ENCODE measurements at regions not wholly inside any gene's neighbourhood (a gene's known extent, or its start where the extent isn't known, plus 50 kb on each side); places are given as distances from the start of the nearest gene placed in this dataset.

DNA sequence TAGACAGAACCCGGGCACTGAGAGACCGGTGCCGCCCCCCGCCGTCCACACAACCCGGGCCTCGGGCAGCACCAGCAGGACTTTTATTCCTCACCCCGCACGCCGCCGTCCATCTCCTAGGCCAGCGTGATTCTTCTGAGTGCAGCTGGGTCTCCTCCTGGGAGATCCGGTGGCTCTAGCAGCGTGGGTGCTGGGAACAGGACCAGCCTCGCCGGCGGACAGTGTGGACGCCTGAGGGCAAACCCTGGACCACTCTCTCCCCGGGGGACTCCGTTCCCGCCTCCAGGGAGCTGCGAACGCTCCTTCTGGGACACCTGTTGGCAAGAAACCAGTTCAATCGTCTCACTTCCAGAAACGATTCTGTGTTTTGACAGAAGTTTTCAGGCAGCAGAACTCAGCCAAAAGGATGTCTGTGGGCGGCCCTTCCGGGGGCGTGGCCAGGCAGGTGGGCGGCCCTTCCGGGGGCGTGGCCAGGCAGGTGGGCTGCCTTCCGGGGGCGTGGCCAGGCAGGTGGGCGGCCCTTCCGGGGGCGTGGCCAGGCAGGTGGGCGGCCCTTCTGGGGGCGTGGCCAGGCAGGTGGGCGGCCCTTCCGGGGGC, 130.7 kb downstream of the DLL1 start:
- DNase-seq = no peak

DNA sequence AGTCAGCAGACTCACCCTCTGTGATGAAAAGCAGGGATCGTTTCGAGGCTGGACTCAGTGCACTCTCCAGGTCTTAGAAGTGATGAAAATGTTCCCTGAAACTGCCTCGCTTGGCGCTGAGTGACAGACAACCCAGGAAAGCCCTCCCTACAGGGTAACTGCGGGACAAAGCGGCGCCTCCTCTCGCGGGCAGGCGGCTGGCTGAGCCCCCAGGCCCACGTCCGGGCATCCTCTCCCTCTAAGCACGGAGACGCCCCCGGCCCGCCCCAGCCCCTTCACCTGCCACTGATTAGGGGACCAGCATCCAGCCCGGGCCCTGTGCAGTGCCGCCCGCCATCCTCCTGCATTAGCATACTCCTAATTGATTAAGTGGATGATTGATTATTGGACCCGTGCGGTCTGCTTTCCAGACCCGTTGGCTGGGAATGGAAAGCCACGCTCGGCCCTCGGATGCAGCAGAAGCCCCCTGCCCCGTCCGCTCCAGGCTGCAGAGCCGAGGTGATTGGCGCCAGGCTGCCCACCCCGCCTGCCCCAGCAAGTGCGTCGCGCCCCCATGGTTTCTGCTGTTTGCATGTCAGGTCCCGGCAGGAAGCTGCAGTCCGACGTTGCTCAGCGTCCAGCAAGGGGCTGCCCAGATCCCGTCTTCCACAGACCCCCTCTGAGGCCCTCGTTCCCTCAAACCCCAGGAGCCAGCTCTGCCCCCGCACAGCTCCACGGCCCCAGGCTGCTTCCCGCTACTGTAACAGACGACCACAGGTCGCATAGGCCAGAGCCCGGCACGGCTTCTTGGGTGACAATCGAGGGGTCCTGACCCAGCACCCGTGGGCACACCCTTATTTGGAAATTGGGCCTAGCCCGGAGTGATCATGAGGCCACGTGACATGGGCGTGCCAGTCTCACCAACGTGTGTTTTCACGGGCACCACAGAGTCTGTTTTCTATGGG, 131.6 kb downstream of the DLL1 start:
- no peak for DNase-seq

DNA sequence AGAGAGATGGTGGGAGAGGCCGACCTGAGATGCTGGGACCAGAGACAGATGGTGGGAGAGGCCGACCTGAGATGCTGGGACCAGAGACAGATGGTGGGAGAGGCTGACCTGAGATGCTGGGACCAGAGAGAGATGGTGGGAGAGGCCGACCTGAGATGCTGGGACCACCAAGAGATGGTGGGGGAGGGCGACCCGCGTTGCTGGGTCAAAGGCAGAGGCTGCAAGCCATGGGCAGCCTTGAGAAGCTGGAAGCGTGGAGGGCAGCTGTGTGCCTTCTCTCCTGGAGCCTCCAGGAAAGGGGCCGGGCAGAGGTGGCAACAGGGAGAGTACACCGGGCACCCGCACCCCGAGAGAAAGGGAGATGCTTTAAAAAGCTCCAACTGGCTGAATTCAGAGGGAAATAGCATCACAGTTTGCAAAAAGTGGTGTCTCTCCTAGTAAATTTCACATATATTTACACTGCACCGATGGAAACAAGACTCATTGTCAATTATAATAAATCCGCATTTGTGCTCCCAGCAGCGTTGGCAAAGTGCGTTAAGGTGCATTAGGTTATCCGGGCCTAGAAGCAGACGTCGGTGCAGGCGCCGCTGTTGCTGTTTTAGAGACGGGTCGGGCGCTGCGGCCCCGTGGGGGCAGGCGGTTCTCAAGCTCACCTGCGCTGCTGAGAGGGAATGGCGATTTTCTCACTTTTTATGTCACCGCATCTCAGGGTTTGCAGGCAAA, 132.4 kb downstream of the DLL1 start:
- no peak for DNase-seq

DNA sequence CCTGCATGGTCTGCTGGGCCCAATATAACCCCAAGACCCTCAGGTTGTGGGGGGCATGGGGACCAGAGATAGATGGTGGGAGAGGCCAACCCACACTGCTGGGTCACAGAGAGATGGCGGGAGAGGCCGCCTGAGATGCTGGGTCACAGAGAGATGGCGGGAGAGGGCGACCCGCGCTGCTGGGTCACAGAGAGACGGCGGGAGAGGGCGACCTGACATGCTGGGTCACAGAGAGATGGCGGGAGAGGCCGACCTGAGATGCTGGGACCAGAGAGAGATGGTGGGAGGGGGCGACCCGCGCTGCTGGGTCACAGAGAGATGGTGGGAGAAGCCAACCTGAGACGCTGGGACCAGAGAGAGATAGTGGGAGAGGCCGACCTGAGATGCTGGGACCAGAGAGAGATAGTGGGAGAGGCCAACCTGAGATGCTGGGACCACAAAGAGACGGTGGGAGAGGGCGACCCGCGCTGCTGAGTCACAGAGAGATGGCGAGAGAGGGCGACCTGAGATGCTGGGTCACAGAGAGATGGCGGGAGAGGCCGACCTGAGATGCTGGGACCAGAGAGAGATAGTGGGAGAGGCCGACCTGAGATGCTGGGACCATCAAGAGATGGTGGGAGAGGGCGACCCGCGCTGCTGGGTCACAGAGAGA, 133.2 kb downstream of the DLL1 start:
- DNase-seq = no peak

DNA sequence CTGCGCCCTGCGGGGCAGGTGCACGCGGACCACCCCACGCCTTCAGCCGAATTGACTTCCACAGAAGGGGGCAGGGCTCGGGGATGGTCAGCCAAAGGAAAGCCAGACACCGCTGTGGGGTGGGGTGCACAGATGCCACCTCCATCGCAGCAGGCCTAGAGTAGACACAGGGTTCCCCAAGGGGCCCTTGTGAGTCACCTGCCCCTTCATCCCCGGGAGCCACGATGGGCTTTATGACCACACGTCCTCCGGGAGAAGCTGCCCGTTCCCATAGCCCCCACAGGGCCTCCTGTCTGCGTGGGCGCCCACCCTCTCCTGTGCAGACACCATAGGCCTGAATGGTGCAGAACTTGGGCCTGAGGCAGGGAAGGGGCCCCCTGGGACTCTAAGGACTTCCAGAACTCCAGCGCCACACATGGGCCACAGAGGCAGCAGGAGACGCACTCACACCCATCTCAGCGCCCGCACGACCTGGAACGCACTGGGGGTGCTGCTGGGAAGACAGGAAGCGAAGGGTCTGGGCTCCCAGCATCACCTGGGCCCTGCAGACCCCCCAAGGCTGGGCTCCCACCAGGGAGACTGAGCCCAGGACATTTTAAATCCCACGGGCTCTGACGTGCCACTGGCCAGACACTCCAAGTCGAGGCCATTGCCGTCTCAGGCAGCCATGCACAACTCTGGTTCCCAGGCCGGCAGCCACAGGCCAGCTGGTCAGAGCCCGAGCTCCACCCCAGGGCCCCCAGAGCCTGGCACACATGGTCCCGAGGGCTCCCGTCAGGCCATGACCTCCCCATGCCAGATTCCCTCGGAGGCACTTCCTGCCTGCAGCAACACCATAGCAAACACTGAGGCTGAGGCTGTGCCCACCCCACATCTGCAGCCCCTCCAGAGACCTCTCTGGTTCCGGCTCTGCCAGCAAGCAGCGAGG, 134.2 kb downstream of the DLL1 start:
- DNase-seq = no peak

DNA sequence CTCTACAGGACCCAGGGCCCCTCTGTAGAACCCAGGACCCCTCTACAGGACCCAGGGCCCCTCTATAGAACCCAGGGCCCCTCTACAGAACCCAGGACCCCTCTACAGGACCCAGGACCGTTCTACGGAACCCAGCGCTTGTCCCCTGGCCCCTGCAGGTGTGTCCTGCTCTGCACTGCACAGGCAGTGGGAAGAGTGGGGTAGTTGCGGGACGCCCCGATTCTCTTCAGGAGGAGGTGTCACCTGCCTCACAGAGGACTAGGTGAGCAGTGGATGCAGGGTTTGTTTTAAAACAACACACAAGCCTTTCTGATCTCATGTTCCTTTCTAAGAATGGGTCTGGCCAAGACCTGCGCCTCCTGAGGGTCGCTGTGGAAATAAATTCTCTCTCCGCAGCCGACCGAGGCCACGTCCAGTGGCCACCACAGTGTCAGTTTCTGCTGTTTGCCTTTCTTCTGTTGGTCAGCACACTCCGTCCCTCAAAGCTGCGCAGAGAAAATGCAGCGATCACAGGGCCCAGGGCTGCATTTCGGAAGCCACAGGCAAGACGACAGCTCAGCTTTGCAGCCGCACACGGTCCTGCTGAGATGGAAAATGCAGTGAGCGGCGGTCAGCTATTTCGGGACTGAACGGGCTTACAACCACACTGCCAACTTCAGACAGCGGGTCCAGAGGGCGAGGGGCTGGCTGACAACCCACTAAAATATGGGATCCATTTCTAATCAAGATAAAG, 135.2 kb downstream of the DLL1 start:
- DNase-seq = no peak

DNA sequence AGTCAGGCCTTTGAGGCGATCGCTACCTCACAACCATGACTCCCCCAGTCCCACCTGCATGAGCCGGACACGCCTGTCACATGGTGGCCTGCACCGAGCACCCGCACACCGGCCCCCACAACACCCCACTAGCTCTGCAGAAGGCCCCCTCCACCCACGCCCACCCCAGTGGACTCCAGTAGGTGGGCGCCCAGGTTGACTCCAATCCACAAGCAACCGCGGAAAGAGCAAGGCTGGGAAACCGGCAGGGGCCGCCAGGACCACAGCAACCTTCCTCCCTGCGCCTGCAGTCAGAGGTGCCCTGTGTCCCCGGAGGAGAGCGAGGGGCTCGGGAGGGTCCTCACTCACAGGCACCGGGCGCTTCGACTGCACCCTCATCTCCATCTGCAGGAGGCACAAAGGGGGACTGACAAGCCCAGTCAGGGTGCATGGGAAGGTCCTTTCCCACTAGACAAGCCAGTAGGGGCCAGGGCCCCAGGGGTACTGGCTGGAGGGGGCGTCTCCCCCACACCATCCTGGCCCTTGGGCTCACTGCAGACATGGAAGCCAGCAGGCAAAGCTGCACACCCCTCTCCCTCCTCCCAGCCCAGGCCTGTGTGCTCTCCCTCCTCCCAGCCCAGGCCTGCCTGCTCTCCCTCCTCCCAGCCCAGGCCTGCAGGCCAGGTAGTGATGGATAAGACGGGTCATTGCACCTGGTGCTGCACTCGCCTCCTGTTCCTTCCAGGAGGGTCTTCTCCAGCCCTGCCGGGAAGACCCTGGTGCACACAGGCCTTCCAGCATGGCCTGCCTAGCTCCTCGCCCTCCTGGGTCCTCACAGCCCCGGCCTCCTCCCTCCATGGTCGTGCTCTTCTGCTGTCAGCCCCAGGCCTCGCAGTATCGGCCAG, 137.2 kb downstream of the DLL1 start:
- no peak for DNase-seq

DNA sequence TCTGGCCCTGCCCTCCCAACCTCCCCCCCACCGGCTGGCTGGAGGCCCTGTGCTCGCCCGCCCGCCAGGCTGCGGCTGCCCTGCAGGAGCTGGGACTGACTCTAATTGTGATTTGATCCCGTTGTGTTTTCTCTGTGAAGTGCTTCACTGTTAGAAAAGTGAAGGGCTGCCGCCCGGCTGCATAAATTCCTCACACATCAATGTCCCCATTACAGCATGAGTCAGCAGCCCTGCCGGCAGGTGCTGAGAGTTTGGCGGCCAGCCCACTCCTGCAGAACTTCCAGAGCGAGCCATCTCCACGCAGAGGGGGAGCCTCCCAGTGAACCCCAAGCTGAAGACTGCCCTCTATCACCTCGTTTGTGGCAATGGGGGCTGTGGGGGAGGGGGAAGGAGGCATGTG, 137.9 kb downstream of the DLL1 start:
- DNase-seq = no peak

DNA sequence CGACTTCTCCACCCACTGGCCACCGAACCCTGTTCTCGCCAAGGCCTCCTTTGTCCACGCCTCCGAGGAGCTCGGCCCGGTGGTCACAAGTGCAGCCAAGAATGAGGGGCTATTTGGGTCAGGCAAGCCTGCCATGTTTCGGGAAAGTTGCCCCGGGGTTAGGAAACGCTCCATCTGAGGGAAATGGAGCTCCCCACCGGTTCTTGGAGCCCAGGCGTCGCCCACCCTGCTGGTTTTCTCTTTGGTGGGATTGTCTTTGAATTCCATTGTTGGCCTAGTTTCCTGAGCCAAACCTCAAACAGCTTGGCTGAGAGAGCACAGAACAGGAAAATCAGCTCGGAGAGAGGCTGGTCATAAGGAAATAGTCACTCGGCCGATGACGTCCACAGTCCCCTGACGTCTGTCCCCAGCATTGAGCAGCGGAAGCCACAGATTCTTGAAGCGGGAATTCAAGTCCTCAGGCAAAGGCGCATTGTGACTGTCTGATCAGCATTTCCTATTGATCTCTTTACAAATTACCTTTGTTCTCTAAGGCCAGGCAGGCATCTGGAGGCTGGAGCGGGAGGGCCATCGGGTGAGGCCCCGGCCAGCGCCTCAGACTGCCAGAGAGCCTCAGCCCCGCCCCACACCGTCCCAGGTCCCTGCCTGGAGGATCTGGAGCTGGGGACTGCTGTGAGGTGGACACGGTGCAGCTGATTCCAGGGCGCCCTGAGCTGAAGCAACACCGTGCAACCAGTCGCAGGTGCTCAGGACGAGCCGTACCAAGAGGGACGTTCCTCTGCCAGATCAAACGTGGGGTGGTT, 138.6 kb downstream of the DLL1 start:
- DNase-seq = no peak

DNA sequence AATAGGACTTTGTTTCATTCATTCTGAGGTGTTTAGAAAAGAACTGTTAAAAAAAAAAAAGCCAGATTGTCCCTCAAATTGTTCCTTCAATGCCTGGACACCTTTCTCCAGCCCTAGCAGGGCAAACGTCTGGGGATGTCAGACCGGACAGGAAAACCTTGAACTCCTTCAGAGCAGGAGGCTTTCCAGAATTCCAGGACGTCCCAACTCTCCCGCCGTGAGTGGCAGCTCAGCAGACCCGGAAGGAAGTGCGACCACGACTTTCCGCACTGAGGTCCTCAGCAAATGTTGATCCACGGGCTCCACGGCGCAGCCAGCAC, 139.1 kb downstream of the DLL1 start:
- DNase-seq = no peak

DNA sequence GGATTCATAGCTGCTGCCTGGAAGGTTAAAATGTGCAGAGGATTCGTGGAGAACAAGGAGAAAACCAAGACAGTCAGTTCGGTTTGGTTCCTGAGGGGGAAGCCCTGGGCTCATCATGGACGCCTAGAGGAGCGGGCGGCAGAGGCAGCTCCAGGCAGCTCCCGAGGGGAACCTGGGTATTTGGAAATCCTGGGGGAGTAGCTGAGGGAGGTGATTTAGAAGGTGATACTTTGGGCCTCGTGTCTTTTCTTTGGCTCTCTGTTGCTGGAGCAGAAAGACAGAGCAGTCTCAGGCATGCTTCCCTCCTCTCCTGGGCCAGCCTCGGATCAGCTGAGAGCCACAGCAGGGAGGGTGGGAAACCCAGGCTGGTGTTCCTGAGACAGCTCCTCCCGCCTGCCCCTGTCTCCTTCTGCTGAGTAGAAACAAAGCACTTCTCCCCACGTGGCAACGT, 139.5 kb downstream of the DLL1 start:
- DNase-seq = no peak

DNA sequence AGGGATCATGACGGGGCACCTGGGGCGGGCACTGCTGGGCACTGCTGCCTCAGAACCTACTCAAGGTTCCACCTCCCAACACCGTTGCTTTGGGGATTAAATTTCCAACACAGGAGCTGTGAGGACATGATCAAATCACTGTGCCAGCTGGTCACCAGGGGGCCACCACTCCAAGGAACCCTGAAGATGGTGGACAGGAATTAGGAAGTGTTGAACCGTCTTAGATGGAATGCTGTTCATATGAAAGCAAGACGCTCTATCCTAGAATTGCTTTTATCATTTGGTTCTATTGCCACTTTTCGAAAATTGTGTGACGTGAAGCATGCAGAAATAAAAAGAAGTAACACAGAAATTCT, 140.3 kb downstream of the DLL1 start:
- no peak for DNase-seq

DNA sequence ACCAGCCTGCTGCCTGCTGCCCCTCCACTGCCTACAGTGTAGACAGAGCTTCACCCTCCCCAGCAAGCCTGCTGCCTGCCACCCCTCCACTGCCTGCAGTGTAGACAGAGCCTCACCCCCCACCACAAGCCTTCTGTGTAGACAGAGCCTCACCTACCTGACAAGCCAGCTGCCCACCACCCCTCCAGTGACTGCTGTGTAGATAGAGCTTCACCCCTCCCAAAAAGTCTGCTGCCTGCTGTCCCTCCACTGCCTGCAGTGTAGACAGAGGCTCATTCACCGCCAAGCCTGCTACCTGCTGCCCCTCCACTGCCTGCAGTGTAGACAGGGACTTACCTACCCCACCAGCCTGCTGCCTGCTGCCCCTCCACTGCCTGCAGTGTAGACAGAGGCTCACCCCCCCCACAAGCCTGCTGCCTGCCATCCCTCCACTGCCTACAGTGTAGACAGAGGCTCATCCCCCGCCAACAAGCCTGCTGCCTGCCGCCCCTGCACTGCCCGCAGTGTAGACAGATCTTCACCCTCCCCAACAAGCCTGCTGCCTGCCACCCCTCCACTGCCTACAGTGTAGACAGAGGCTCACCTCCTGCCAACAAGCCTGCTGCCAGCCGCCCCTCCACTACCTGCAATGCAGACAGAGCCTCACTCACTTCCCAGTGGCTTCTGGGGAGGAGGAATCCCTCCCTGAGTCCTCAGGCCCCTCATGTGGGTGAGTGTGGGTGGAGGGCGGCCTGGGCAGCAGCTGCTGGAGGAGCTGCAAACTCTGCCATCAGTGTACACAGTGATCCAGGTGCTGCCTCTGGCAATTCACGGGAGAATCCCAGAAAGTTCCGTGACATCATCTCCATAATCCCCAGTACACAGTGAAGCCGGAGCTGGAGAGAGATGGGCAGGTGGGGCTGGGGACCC, 140.9 kb downstream of the DLL1 start:
- DNase-seq = no peak

DNA sequence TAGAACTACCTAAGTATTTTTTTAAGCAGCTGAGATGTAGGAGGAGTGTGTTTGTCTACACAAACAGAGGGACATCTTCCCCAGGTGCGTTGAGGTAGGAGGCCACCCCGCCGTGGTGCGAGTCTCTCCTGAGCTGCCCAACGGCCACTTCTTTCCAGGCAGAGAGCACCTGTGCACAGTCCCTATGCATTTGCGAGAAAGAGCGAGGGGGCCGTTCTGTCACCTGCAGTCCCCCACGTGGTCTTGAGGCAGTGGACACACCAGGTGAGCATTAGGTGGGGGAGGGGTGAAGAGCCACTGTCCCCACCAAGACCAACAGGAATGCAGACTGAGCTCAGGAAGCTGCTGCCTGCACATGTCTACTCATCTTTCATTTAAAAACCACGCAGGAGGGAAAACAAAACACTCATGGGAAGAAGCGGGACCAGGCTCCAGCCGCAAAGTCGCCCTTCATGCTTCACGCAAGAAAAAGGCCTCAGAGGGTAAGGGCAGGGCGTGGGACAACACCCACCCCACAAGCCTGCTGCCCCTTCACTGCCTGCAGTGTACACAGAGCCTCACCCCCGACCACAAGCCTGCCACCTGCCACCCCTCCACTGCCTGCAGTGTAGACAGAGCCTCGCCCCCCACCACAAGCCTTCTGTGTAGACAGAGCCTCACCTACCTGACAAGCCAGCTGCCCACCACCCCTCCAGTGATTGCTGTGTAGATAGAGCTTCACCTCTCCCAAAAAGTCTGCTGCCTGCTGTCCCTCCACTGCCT, 142.0 kb downstream of the DLL1 start:
- no peak for DNase-seq

DNA sequence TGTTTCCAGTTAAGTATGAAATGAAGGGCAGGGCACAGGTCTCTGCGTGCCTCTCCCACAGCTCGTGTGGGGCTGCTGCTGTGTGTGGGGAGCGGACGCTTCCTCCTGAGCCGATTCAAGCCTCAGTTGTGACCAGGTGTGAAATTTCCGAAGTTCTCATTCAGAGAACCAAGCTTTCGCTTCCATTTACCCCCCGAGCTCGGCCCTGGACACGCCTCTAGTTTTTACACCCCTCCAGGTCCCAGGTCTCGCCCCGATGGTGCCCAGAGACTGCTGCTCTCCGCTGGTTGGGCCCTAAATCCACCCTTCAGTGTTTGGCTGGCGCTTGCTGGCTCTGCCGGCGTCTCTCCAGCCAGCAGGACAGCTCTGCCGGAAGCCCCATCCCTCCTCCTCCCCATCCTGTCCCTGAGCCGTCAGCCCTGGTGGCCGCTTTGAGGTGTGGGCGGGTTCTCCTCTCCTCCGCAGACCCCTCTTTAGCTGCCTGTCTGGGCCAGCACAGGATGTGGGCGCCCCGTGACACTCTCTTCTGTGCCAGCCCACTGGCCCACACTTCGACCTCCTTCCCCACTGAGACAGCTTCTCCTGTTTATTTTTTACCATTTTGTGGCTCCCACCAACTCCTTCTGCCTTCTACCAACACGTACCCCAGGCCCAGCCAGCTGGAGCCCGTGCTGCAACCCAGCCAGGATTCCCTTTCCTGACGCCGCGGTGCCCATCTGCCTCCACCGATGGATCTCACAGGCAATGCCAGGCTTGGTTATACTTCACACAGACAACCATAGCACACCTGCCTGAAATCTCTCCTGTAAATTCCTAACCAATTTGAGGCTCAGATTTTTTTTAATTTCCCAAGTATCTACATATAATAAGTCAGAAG, 142.8 kb downstream of the DLL1 start:
- no peak for DNase-seq

DNA sequence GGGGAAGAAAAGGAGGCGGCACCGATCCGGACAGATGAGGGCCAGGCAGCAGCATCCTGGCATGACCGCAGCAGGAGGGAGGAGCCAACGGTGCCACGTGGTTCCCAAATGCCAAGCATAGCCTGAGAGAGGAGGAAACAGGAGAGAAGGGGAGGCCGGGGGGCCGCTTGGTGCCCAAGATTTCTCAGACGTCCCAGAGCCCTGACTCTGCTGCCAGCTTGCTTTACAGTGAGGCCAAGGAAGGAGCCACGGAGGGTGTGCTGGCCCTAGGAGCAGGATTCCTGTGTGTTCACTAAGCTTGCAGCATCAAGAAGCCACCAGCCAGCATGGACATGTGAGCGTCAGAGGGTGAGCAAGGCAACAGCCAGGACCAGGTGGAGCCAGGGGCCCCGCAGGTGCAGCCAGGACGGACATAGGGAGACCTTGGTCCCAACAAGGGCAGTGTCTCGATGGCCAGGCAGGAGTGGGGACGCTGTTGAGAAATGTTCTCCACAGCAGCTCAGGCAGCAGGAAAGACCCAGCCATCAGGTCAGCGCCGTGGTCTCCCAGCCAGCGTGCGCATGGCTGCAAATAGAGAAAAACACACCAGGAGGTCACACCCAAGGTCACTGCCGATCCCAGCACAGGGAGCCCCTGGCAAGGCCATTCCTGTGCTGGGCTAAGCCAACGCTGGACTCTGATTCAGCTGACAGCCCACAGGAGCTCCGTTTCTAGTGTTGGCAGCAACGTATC, 143.7 kb downstream of the DLL1 start:
- DNase-seq = no peak

Data from hematopoietic multipotent progenitor cell treated with erythropoietin and hydrocortisone succinate and interleukin-3 and kit ligand, for 8 days (in vitro differentiated cells).